RWPE1 (cell line): ENCODE measurements at regions not wholly inside any gene's neighbourhood (a gene's known extent, or its start where the extent isn't known, plus 50 kb on each side); places are given as distances from the start of the nearest gene placed in this dataset.

Source experiments
- CTCF ChIA-PET: fragments of 350-600 bp; sonication (Branson Sonifier 250); formaldehyde crosslinking; extraction: SDS; loops from one replicate; lab custom pipeline; 2021; lab: Yijun Ruan, JAX
- POLR2A ChIA-PET: fragments of 400-600 bp; formaldehyde crosslinking; extraction: SDS; loops from one replicate; lab custom pipeline; 2020; ENCODE audit warnings: antibody characterized with exemption; ENCODE audit not compliant: low non-redundant PET; lab: Yijun Ruan, JAX
- DNase-seq: peaks from one replicate; pipeline ENCODE4 v3.0.0; 2012; ENCODE audit warnings: low spot score
- H3K27ac ChIP-seq: fragments of 450-650 bp; 2 replicates; pipeline ENCODE4 v1.5.1; 2017
- TF ChIP-seq, protein P1 (sequence below): fragments of 450-650 bp; conservative IDR thresholded peaks from 2 replicates; pipeline ENCODE4 v1.5.1; 2017; ENCODE audit warnings: low read depth, mild to moderate bottlenecking

DNA sequence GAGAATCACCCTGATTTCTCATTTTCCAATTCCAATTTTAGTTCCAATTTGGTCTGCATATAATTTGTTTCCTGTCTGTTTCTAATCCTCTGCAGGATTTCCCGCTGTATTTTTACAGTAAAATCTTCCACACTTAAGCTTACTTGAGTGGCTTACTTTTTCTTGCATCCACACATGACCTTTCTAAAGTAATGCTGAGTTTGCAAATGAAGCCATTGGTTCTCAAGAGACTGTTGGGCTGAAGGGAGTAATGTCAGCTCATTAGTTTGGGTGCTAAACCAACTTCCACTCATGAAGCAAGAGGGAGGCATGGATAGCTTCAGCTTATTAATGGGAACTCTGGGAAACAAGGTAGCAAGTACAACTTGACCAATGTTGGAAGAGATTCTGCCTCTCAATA lies 146.4 kb downstream of the SNX10 start:
- TF ChIP-seq, protein P1, sequence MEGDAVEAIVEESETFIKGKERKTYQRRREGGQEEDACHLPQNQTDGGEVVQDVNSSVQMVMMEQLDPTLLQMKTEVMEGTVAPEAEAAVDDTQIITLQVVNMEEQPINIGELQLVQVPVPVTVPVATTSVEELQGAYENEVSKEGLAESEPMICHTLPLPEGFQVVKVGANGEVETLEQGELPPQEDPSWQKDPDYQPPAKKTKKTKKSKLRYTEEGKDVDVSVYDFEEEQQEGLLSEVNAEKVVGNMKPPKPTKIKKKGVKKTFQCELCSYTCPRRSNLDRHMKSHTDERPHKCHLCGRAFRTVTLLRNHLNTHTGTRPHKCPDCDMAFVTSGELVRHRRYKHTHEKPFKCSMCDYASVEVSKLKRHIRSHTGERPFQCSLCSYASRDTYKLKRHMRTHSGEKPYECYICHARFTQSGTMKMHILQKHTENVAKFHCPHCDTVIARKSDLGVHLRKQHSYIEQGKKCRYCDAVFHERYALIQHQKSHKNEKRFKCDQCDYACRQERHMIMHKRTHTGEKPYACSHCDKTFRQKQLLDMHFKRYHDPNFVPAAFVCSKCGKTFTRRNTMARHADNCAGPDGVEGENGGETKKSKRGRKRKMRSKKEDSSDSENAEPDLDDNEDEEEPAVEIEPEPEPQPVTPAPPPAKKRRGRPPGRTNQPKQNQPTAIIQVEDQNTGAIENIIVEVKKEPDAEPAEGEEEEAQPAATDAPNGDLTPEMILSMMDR: no peak
- POLR2A ChIA-PET: no interaction called here
- H3K27ac ChIP-seq: no peak overlapping the region
- CTCF ChIA-PET: interaction anchor here (0.6 kb wide), 1 partner anchor 133 kb away, joined by 3 read pairs; no protein-coding TSS in a partner anchor
- DNase-seq: no peak

GRCh38 chr7:26439521-26440232 lies 148.0 kb downstream of the SNX10 start:
- ChIA-PET POLR2A (no interaction called here), CTCF (no interaction called here)
- DNase-seq: no peak
- TF ChIP-seq, protein P1: no peak
- no peak overlapping the region for H3K27ac ChIP-seq

DNA sequence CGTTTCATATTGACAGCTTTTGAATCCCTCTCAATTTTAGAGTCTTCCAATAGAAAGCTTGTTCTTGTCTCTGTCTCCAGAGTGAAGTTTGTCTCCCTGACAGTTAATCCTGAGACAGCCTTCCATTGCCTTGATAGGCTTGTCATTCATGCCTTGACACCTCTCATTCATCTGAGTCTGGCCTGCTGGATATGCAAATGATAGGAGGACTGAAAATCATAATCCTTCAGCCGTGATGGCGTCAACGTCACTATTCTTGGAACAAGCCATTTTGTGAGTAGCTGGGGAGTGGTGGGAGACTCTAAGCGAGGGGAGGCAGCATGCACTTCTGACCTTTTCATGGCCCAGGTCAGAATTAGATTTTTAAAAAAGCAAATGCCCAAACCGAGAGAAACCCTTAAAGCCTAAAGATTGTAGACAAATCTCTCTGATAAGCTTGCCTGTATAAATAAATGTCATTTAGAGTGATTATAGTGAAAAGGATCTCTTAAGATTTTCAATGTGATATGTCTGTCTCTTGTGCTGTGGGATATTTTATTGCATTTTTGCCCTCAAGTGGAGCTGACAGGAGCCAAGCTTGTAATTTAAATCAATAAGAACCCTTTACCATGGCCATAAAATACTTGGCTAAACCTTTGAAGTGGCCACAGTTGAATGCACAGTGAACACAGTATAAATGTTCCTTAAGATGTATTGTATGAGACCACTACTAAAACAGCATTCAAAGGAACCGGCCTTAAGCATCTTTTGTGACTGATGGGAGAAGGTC lies 148.8 kb downstream of the SNX10 start:
- DNase-seq: no peak
- CTCF ChIA-PET: no interaction called here

GRCh38 chr7:26441002-26441521 lies 149.4 kb downstream of the SNX10 start:
- CTCF ChIA-PET: no interaction called here
- POLR2A ChIA-PET: no interaction called here
- TF ChIP-seq, protein P1: no peak
- DNase-seq: no peak
- no peak overlapping the region for H3K27ac ChIP-seq

More for the DNA sequence above, 148.8 kb downstream of the SNX10 start:
- POLR2A ChIA-PET: no interaction called here
- no peak overlapping the region for H3K27ac ChIP-seq
- TF ChIP-seq, protein P1: no peak

- CTCF ChIA-PET: no interaction called here
- DNase-seq: no peak
- POLR2A ChIA-PET: no interaction called here
- TF ChIP-seq, protein P1: no peak
- H3K27ac ChIP-seq: no peak overlapping the region
These were observed 150.1 kb downstream of the SNX10 start for GRCh38 chr7:26441611-26442277.

GRCh38 chr7:26443006-26443405 lies 151.3 kb downstream of the SNX10 start:
- ChIA-PET CTCF (no interaction called here), POLR2A (no interaction called here)
- DNase-seq: no peak
- TF ChIP-seq, protein P1: no peak
- H3K27ac ChIP-seq: no peak overlapping the region
